Vagina (tissue), 2 donors: ENCODE measurements at regions not wholly inside any gene's neighbourhood (a gene's known extent, or its start where the extent isn't known, plus 50 kb on each side); places are given as distances from the start of the nearest gene placed in this dataset.

ENCODE experiments used
- CTCF ChIP-seq, 3 experiments: fragments of 450-650 bp in 2 of 3; fragments of 200-600 bp in 1 of 3; sonication (generic) in 1 of 3; IDR thresholded peaks; one replicate each; pipeline ENCODE4 v1.5.1; 2017 to 2019; ENCODE audit warnings: antibody characterized with exemption in 3 of 3, mild to moderate bottlenecking in 2 of 3, moderate library complexity in 2 of 3
- POLR2A ChIP-seq, 2 donors: fragments of 450-650 bp; IDR thresholded peaks; one replicate each; pipeline ENCODE4 v1.6.1; 2017; ENCODE audit warnings: antibody characterized with exemption in 2 of 2, mild to moderate bottlenecking in 2 of 2, moderate library complexity in 2 of 2
- POLR2AphosphoS5 ChIP-seq, 2 donors: sonication (generic); formaldehyde crosslinking; IDR thresholded peaks; one replicate each; pipeline ENCODE4 v1.9.0; 2017; ENCODE audit warnings: antibody characterized with exemption in 2 of 2, mild to moderate bottlenecking in 2 of 2, low read depth in 1 of 2; ENCODE audit not compliant: insufficient read depth in 1 of 2

- TF ChIP-seq CTCF (IDR thresholded peaks at IDR 0.05) (no peak), POLR2A (IDR thresholded peaks at IDR 0.05) (no peak), POLR2AphosphoS5 (IDR thresholded peaks at IDR 0.05; ENCODE audit: insufficient read depth in 1 of 2, low read depth in 1 of 2) (no peak)
Observed at GRCh38 chr21:20730441-20730840, 267.8 kb upstream of the NCAM2 start.
